Right atrium auricular region (tissue), 2 donors: ENCODE measurements at regions not wholly inside any gene's neighbourhood (a gene's known extent, or its start where the extent isn't known, plus 50 kb on each side); places are given as distances from the start of the nearest gene placed in this dataset.

Source experiments
- DNase-seq: peaks from one replicate; pipeline ENCODE4 v3.0.0-alpha.2; 2019; ENCODE audit warnings: low spot score
- H3K27ac ChIP-seq, 2 donors: fragments of 200-600 bp; sonication (generic); 1 replicate in 1 of 2; 2 replicates in 1 of 2; pipeline ENCODE4 v1.5.1; 2016 to 2019
- H3K27me3 ChIP-seq, 2 donors: fragments of 200-600 bp; sonication (generic); one replicate each; pipeline versions ENCODE4 v1.5.1 to v1.6.0; 2017 to 2019
- H3K36me3 ChIP-seq: fragments of 200-600 bp; sonication (generic); one replicate; pipeline ENCODE4 v1.5.1; 2016
- H3K4me1 ChIP-seq, 2 donors: fragments of 200-600 bp; sonication (generic); one replicate each; pipeline versions ENCODE4 v1.5.1 to v1.6.0; 2017 to 2019
- H3K4me3 ChIP-seq, 2 donors: fragments of 200-600 bp; sonication (generic); 1 replicate in 1 of 2; 2 replicates in 1 of 2; pipeline ENCODE4 v1.5.1; 2017 to 2019; ENCODE audit warnings: mild to moderate bottlenecking in 1 of 2, moderate library complexity in 1 of 2
- H3K9me3 ChIP-seq, 2 donors: fragments of 200-600 bp; sonication (generic); one replicate each; pipeline ENCODE4 v1.5.1; 2019
- CTCF ChIP-seq, 2 donors: fragments of 200-600 bp; sonication (generic); IDR thresholded peaks; one replicate each; pipeline ENCODE4 v1.5.1; 2019; ENCODE audit warnings: antibody characterized with exemption in 2 of 2

DNA sequence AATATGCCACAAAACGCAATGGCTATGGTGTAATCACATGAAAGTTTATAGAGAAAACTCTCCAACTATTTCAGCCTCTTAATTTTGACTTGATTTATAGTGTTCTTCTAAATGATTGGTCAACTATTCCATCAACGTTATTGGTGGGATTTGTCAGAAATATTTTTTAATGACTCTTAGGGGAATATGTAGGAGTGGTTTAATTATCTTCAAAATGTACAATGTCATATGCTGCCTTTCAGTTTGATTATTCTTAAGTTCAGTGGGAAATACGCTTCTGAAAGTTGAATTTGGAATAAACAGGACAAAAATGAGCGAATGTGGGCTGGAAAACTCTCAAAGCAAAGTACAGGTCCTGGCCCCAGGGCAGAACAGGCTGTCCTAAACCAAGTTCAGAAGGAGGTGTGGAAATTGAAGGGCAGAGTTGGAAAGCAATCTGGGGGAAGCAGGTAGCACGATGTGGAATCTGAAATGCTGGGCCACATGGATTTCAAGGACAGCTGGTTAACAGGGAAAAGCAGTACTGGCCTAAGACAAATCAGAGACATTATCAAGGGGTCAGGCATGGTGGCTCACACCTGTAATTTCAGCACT, 60.8 kb upstream of the MYCBP2 start:
- H3K36me3 ChIP-seq: no peaks in the 10 kb centered on the region
- H3K4me1 ChIP-seq: peaks cover 0 to 4% of the 10 kb centered on the region in 2 donors
- H3K4me3 ChIP-seq: no peak overlapping the region
- peak overlapping the region in 1 of 2 donors; percentile 60 for H3K27ac ChIP-seq
- no peak for TF ChIP-seq CTCF (IDR thresholded peaks at IDR 0.05)
- no peak for DNase-seq
- no peaks in the 10 kb centered on the region for H3K27me3 ChIP-seq
- H3K9me3 ChIP-seq: peaks cover 0 to 8% of the 10 kb centered on the region in 2 donors

GRCh38 chr13:77386880-77387606, 60.1 kb upstream of the MYCBP2 start:
- Histone ChIP-seq H3K9me3 (peaks cover 0 to 8% of the 10 kb centered on the region in 2 donors), H3K27ac (peak overlapping the region; percentile 5 to 70), H3K4me1 (peaks cover 0 to 4% of the 10 kb centered on the region in 2 donors), H3K4me3 (no peak overlapping the region), H3K27me3 (no peaks in the 10 kb centered on the region), H3K36me3 (no peaks in the 10 kb centered on the region)
- DNase-seq: no peak
- no peak for TF ChIP-seq CTCF (IDR thresholded peaks at IDR 0.05)

- peaks cover 0 to 8% of the 10 kb centered on the region in 2 donors for H3K9me3 ChIP-seq
- peak overlapping the region in 1 of 2 donors; percentile 70 for H3K27ac ChIP-seq
- H3K27me3 ChIP-seq: no peaks in the 10 kb centered on the region
- DNase-seq: no peak
- no peak overlapping the region for H3K4me3 ChIP-seq
- peaks cover 0 to 4% of the 10 kb centered on the region in 2 donors for H3K4me1 ChIP-seq
- no peaks in the 10 kb centered on the region for H3K36me3 ChIP-seq
- no peak for TF ChIP-seq CTCF (IDR thresholded peaks at IDR 0.05)
Observed at GRCh38 chr13:77386046-77386445, 59.2 kb upstream of the MYCBP2 start.

GRCh38 chr13:77384999-77385398, 58.1 kb upstream of the MYCBP2 start:
- Histone ChIP-seq H3K36me3 (no peaks in the 10 kb centered on the region), H3K4me1 (peaks cover 0 to 4% of the 10 kb centered on the region in 2 donors), H3K4me3 (no peak overlapping the region), H3K27me3 (no peaks in the 10 kb centered on the region), H3K9me3 (peaks cover 0 to 8% of the 10 kb centered on the region in 2 donors), H3K27ac (no peak overlapping the region)
- TF ChIP-seq CTCF (IDR thresholded peaks at IDR 0.05): no peak
- no peak for DNase-seq

GRCh38 chr13:77383097-77383496, 56.2 kb upstream of the MYCBP2 start:
- no peak for TF ChIP-seq CTCF (IDR thresholded peaks at IDR 0.05)
- no peak overlapping the region for H3K27ac ChIP-seq
- no peaks in the 10 kb centered on the region for H3K36me3 ChIP-seq
- no peak overlapping the region for H3K4me3 ChIP-seq
- peaks cover 0 to 8% of the 10 kb centered on the region in 2 donors for H3K9me3 ChIP-seq
- H3K4me1 ChIP-seq: peaks cover 0 to 3% of the 10 kb centered on the region in 2 donors
- no peaks in the 10 kb centered on the region for H3K27me3 ChIP-seq
- DNase-seq: no peak
